ENCODE measurements at regions not wholly inside any gene's neighbourhood (a gene's known extent, or its start where the extent isn't known, plus 50 kb on each side); places are given as distances from the start of the nearest gene placed in this dataset.

- H3K36me3 Mint-ChIP-seq (ENCODE audit: insufficient read depth) = peaks cover 16% of the 10 kb centered on the region
Observed at GRCh38 chr21:43276811-43277210, 108.0 kb downstream of the CRYAA start.

GRCh38 chr21:43275421-43276211 lies 106.8 kb downstream of the CRYAA start:
- peak in 2 of 3 experiments; percentile 14 to 27 for DNase-seq
- Mint-ChIP-seq H3K36me3 (ENCODE audit: insufficient read depth) (peaks cover 16% of the 10 kb centered on the region), H3K4me1 (ENCODE audit: low read depth in 2 of 2) (peaks cover 0 to 7% of the 10 kb centered on the region in 2 donors), H3K27ac (peak overlapping the region in 1 of 2 donors; percentile 85), H3K27me3 (peaks cover 33 to 67% of the 10 kb centered on the region in 2 donors), H3K4me3 (no peak overlapping the region), H3K9me3 (no peaks in the 10 kb centered on the region)
- ATAC-seq (replicated peaks) = peak; percentile 83

More at GRCh38 chr21:43276811-43277210, 108.0 kb downstream of the CRYAA start:
- DNase-seq = no peak
- Mint-ChIP-seq H3K27ac (no peak overlapping the region), H3K9me3 (no peaks in the 10 kb centered on the region), H3K27me3 (peaks cover 23 to 55% of the 10 kb centered on the region in 2 donors), H3K4me1 (ENCODE audit: low read depth in 2 of 2) (peaks cover 0 to 7% of the 10 kb centered on the region in 2 donors), H3K4me3 (no peak overlapping the region)
- ATAC-seq (replicated peaks) = no peak

GRCh38 chr21:43274946-43275310 lies 106.1 kb downstream of the CRYAA start:
- DNase-seq (no peak), ATAC-seq (replicated peaks) (no peak)
- Mint-ChIP-seq H3K27ac (peak overlapping the region in 1 of 2 donors; percentile 85), H3K4me3 (no peak overlapping the region), H3K4me1 (ENCODE audit: low read depth in 2 of 2) (peaks cover 0 to 7% of the 10 kb centered on the region in 2 donors), H3K36me3 (ENCODE audit: insufficient read depth) (peaks cover 16% of the 10 kb centered on the region), H3K27me3 (peaks cover 38 to 74% of the 10 kb centered on the region in 2 donors), H3K9me3 (no peaks in the 10 kb centered on the region)

GRCh38 chr21:43274022-43274945 lies 105.5 kb downstream of the CRYAA start:
- ATAC-seq (replicated peaks) = no peak

GRCh38 chr21:43273708-43274021 lies 104.9 kb downstream of the CRYAA start:
- peaks cover 38 to 85% of the 10 kb centered on the region in 2 donors for H3K27me3 Mint-ChIP-seq
- H3K36me3 Mint-ChIP-seq (ENCODE audit: insufficient read depth) = peaks cover 16% of the 10 kb centered on the region
- peaks cover 0 to 7% of the 10 kb centered on the region in 2 donors for H3K4me1 Mint-ChIP-seq (ENCODE audit: low read depth in 2 of 2)
- ATAC-seq (replicated peaks) (no peak), DNase-seq (no peak)
- H3K4me3 Mint-ChIP-seq = no peak overlapping the region
- no peak overlapping the region for H3K27ac Mint-ChIP-seq
- no peaks in the 10 kb centered on the region for H3K9me3 Mint-ChIP-seq

More at GRCh38 chr21:43274022-43274945, 105.5 kb downstream of the CRYAA start:
- H3K9me3 Mint-ChIP-seq = no peaks in the 10 kb centered on the region
- H3K36me3 Mint-ChIP-seq (ENCODE audit: insufficient read depth) = peaks cover 16% of the 10 kb centered on the region
- peaks cover 0 to 7% of the 10 kb centered on the region in 2 donors for H3K4me1 Mint-ChIP-seq (ENCODE audit: low read depth in 2 of 2)
- no peak overlapping the region for H3K27ac Mint-ChIP-seq
- no peak overlapping the region for H3K4me3 Mint-ChIP-seq
- DNase-seq = no peak
- H3K27me3 Mint-ChIP-seq = peaks cover 38 to 79% of the 10 kb centered on the region in 2 donors

GRCh38 chr21:43273016-43273707 lies 104.4 kb downstream of the CRYAA start:
- Mint-ChIP-seq H3K27ac (no peak overlapping the region), H3K36me3 (ENCODE audit: insufficient read depth) (peaks cover 16% of the 10 kb centered on the region), H3K4me1 (ENCODE audit: low read depth in 2 of 2) (peaks cover 0 to 7% of the 10 kb centered on the region in 2 donors), H3K27me3 (peaks cover 38 to 89% of the 10 kb centered on the region in 2 donors), H3K9me3 (no peaks in the 10 kb centered on the region), H3K4me3 (no peak overlapping the region)
- DNase-seq (no peak), ATAC-seq (replicated peaks) (no peak)

- H3K9me3 Mint-ChIP-seq = no peaks in the 10 kb centered on the region
- ATAC-seq (replicated peaks) (no peak), DNase-seq (no peak)
- no peak overlapping the region for H3K27ac Mint-ChIP-seq
- peaks cover 38 to 83% of the 10 kb centered on the region in 2 donors for H3K27me3 Mint-ChIP-seq
- H3K4me1 Mint-ChIP-seq (ENCODE audit: low read depth in 2 of 2) = peaks cover 0 to 3% of the 10 kb centered on the region in 2 donors
- no peak overlapping the region for H3K4me3 Mint-ChIP-seq
- H3K36me3 Mint-ChIP-seq (ENCODE audit: insufficient read depth) = peaks cover 16% of the 10 kb centered on the region
Observed at GRCh38 chr21:43272591-43272990, 103.8 kb downstream of the CRYAA start.

GRCh38 chr21:43271452-43272020 lies 102.7 kb downstream of the CRYAA start:
- H3K36me3 Mint-ChIP-seq (ENCODE audit: insufficient read depth) = peaks cover 16% of the 10 kb centered on the region
- no peak overlapping the region for H3K4me3 Mint-ChIP-seq
- H3K9me3 Mint-ChIP-seq = no peaks in the 10 kb centered on the region
- DNase-seq (no peak), ATAC-seq (replicated peaks) (no peak)
- peaks cover 0 to 3% of the 10 kb centered on the region in 2 donors for H3K4me1 Mint-ChIP-seq (ENCODE audit: low read depth in 2 of 2)
- peak overlapping the region in 1 of 2 donors; percentile 57 for H3K27ac Mint-ChIP-seq
- peaks cover 38 to 77% of the 10 kb centered on the region in 2 donors for H3K27me3 Mint-ChIP-seq

- Mint-ChIP-seq H3K4me3 (no peak overlapping the region), H3K9me3 (no peaks in the 10 kb centered on the region), H3K36me3 (ENCODE audit: insufficient read depth) (peaks cover 12% of the 10 kb centered on the region), H3K27ac (peak overlapping the region in 1 of 2 donors; percentile 57), H3K27me3 (peaks cover 31 to 71% of the 10 kb centered on the region in 2 donors), H3K4me1 (ENCODE audit: low read depth in 2 of 2) (peaks cover 0 to 3% of the 10 kb centered on the region in 2 donors)
- no peak for ATAC-seq (replicated peaks)
- no peak for DNase-seq
Observed at GRCh38 chr21:43270800-43271301, 102.0 kb downstream of the CRYAA start.

GRCh38 chr21:43269957-43270705 lies 101.3 kb downstream of the CRYAA start:
- no peak overlapping the region for H3K4me3 Mint-ChIP-seq
- DNase-seq = no peak
- no peak overlapping the region for H3K27ac Mint-ChIP-seq

GRCh38 chr21:43269440-43269839 lies 100.6 kb downstream of the CRYAA start:
- H3K4me1 Mint-ChIP-seq (ENCODE audit: low read depth in 2 of 2) = no peaks in the 10 kb centered on the region
- H3K9me3 Mint-ChIP-seq = no peaks in the 10 kb centered on the region
- no peak overlapping the region for H3K4me3 Mint-ChIP-seq
- DNase-seq (peak in 2 of 3 experiments; percentile 23 to 36), ATAC-seq (replicated peaks) (peak; percentile 45)
- peaks cover 24 to 61% of the 10 kb centered on the region in 2 donors for H3K27me3 Mint-ChIP-seq
- H3K36me3 Mint-ChIP-seq (ENCODE audit: insufficient read depth) = peaks cover 6% of the 10 kb centered on the region
- no peak overlapping the region for H3K27ac Mint-ChIP-seq

More at GRCh38 chr21:43269957-43270705, 101.3 kb downstream of the CRYAA start:
- no peak for ATAC-seq (replicated peaks)
- H3K9me3 Mint-ChIP-seq = no peaks in the 10 kb centered on the region
- H3K36me3 Mint-ChIP-seq (ENCODE audit: insufficient read depth) = peaks cover 6% of the 10 kb centered on the region
- peaks cover 24 to 63% of the 10 kb centered on the region in 2 donors for H3K27me3 Mint-ChIP-seq
- H3K4me1 Mint-ChIP-seq (ENCODE audit: low read depth in 2 of 2) = no peaks in the 10 kb centered on the region

GRCh38 chr21:43268804-43269186 lies 100.0 kb downstream of the CRYAA start:
- H3K4me3 Mint-ChIP-seq = no peak overlapping the region
- peak overlapping the region in 1 of 2 donors; percentile 8 for H3K27ac Mint-ChIP-seq
- H3K9me3 Mint-ChIP-seq = no peaks in the 10 kb centered on the region
- H3K27me3 Mint-ChIP-seq = peaks cover 24 to 54% of the 10 kb centered on the region in 2 donors
- peaks cover 4% of the 10 kb centered on the region for H3K36me3 Mint-ChIP-seq (ENCODE audit: insufficient read depth)
- no peak for DNase-seq
- H3K4me1 Mint-ChIP-seq (ENCODE audit: low read depth in 2 of 2) = no peaks in the 10 kb centered on the region
- no peak for ATAC-seq (replicated peaks)
